CD4-positive, alpha-beta T cell treated with Interleukin-21 for 1 hour (primary cell): ENCODE measurements at regions not wholly inside any gene's neighbourhood (a gene's known extent, or its start where the extent isn't known, plus 50 kb on each side); places are given as distances from the start of the nearest gene placed in this dataset.

Experiments
- DNase-seq: peaks from one replicate; pipeline ENCODE4 v3.0.0-alpha.2; 2020

- no peak for DNase-seq
Measured at GRCh38 chr2:217070611-217071010, 210.7 kb upstream of the TNP1 start.

GRCh38 chr2:217070043-217070430, 210.2 kb upstream of the TNP1 start:
- DNase-seq: no peak

- DNase-seq: no peak
Measured at GRCh38 chr2:217069263-217070042, 209.6 kb upstream of the TNP1 start.

- no peak for DNase-seq
Measured at GRCh38 chr2:217068677-217069250, 208.9 kb upstream of the TNP1 start.

- DNase-seq: no peak
Measured at GRCh38 chr2:217067787-217068186, 207.9 kb upstream of the TNP1 start.

GRCh38 chr2:217066510-217067270, 206.8 kb upstream of the TNP1 start:
- no peak for DNase-seq

GRCh38 chr2:217065695-217066405, 206.0 kb upstream of the TNP1 start:
- no peak for DNase-seq

GRCh38 chr2:217065012-217065290, 205.1 kb upstream of the TNP1 start:
- no peak for DNase-seq

GRCh38 chr2:217064234-217065011, 204.6 kb upstream of the TNP1 start:
- no peak for DNase-seq

- no peak for DNase-seq
Measured at GRCh38 chr2:217063238-217063755, 203.4 kb upstream of the TNP1 start.

- no peak for DNase-seq
Measured at GRCh38 chr2:217062768-217063167, 202.9 kb upstream of the TNP1 start.

- no peak for DNase-seq
Measured at GRCh38 chr2:217061916-217062505, 202.1 kb upstream of the TNP1 start.

- DNase-seq: no peak
Measured at GRCh38 chr2:217060951-217061547, 201.2 kb upstream of the TNP1 start.

- DNase-seq: no peak
Measured at GRCh38 chr2:217060516-217060915, 200.7 kb upstream of the TNP1 start.

GRCh38 chr2:217058791-217059755, 199.2 kb upstream of the TNP1 start:
- DNase-seq: no peak

GRCh38 chr2:217057773-217058172, 197.9 kb upstream of the TNP1 start:
- DNase-seq: no peak

- no peak for DNase-seq
Measured at GRCh38 chr2:217055624-217056023, 195.8 kb upstream of the TNP1 start.

- DNase-seq: no peak
Measured at GRCh38 chr2:217054791-217055190, 194.9 kb upstream of the TNP1 start.

GRCh38 chr2:217052856-217053577, 193.2 kb upstream of the TNP1 start:
- DNase-seq: no peak

- no peak for DNase-seq
Measured at GRCh38 chr2:217051416-217051815, 191.6 kb upstream of the TNP1 start.
